Left forelimb (tissue), 1 donor: ENCODE measurements at regions not wholly inside any gene's neighbourhood (a gene's known extent, or its start where the extent isn't known, plus 50 kb on each side); places are given as distances from the start of the nearest gene placed in this dataset.

ENCODE experiments used
- DNase-seq: peaks from one replicate; pipeline ENCODE4 v3.0.0-alpha.2; 2018; ENCODE audit warnings: low spot score

- no peak for DNase-seq
These were observed 51.1 kb upstream of the PODXL start for GRCh38 chr7:131607291-131608115.

- no peak for DNase-seq
These were observed 50.2 kb upstream of the PODXL start for GRCh38 chr7:131606346-131607290.
